NT2/D1 (cell line): ENCODE measurements at regions not wholly inside any gene's neighbourhood (a gene's known extent, or its start where the extent isn't known, plus 50 kb on each side); places are given as distances from the start of the nearest gene placed in this dataset.
"Not testable (repeated sequence)": the region's sequence is repeated elsewhere in the genome, so short reads cannot be mapped to it uniquely, and the experiment has no call there.

Experiments
- YY1 ChIP-seq: IDR thresholded peaks from 2 replicates; pipeline ENCODE4 v1.6.1; 2011; ENCODE audit not compliant: insufficient read length, insufficient read depth
- ZNF274 ChIP-seq: IDR thresholded peaks from 2 replicates; pipeline ENCODE4 v1.6.1; 2011; ENCODE audit warnings: mild to moderate bottlenecking, low read depth, low read length

GRCh38 chr9:66690242-66690641 lies 210.3 kb upstream of the ZNF658 start:
- TF ChIP-seq YY1, ZNF274: not testable (repeated sequence)
